Stomach (tissue), 4 donors: ENCODE measurements at regions not wholly inside any gene's neighbourhood (a gene's known extent, or its start where the extent isn't known, plus 50 kb on each side); places are given as distances from the start of the nearest gene placed in this dataset.

ENCODE experiments used
- CTCF ChIP-seq, 7 experiments: fragments of 450-650 bp in 4 of 7; fragments of 200-600 bp in 3 of 7; sonication (generic) in 3 of 7; IDR thresholded peaks; one replicate each; pipeline ENCODE4 v1.5.1; 2016 to 2019; ENCODE audit warnings: antibody characterized with exemption in 7 of 7, control low read depth in 2 of 7, mild to moderate bottlenecking in 1 of 7
- EP300 ChIP-seq: sonication (generic); formaldehyde crosslinking; IDR thresholded peaks from one replicate; pipeline ENCODE4 v1.6.1; 2017; ENCODE audit warnings: antibody characterized with exemption
- POLR2A ChIP-seq, 4 donors: fragments of 450-650 bp; IDR thresholded peaks; one replicate each; pipeline ENCODE4 v1.6.1; 2016; ENCODE audit warnings: antibody characterized with exemption in 4 of 4, control low read depth in 2 of 4, mild to moderate bottlenecking in 1 of 4, moderate library complexity in 1 of 4
- POLR2AphosphoS5 ChIP-seq, 3 donors: sonication (generic); formaldehyde crosslinking; IDR thresholded peaks; one replicate each; pipeline ENCODE4 v1.6.1; 2016; ENCODE audit warnings: antibody characterized with exemption in 3 of 3

GRCh38 chr3:151644986-151645385, 88.7 kb upstream of the AADACL2 start:
- TF ChIP-seq EP300 (no peak), POLR2A (IDR thresholded peaks at IDR 0.05) (no peak), CTCF (IDR thresholded peaks at IDR 0.05) (no peak), POLR2AphosphoS5 (IDR thresholded peaks at IDR 0.05) (no peak)
